ENCODE measurements at regions not wholly inside any gene's neighbourhood (a gene's known extent, or its start where the extent isn't known, plus 50 kb on each side); places are given as distances from the start of the nearest gene placed in this dataset.

- Histone ChIP-seq H3K27me3 (ENCODE audit: insufficient read depth, low read length) (no peaks in the 10 kb centered on the region), H4K8ac (replicated peaks; ENCODE audit: insufficient read length, low read depth, low read length) (no peak overlapping the region), H2BK20ac (ENCODE audit: low read depth, low read length, poor library complexity, severe bottlenecking) (no peak overlapping the region), H4K91ac (ENCODE audit: insufficient read length, low read depth, low read length) (no peak overlapping the region), H2AFZ (ENCODE audit: low read length) (no peak overlapping the region), H3K56ac (ENCODE audit: insufficient read length, low read depth, low read length) (no peak overlapping the region), H4K5ac (ENCODE audit: insufficient read length, low read depth, low read length) (no peak overlapping the region), H3K79me2 (ENCODE audit: insufficient read depth, low read length) (no peaks in the 10 kb centered on the region), H2BK12ac (ENCODE audit: insufficient read length, low read depth, low read length) (no peak overlapping the region), H3K9me3 (ENCODE audit: control insufficient read depth, low read depth, low read length) (peaks cover 2% of the 10 kb centered on the region), H2BK15ac (ENCODE audit: low read depth, low read length) (no peak overlapping the region), H3K27ac (ENCODE audit: insufficient read length, low read depth, low read length) (no peak overlapping the region), H3K18ac (ENCODE audit: insufficient read length, low read depth, low read length) (no peak overlapping the region), H3K9ac (ENCODE audit: extremely low read depth, insufficient read length, low read length) (no peak overlapping the region), H2AK5ac (ENCODE audit: insufficient read length, low read length) (no peak overlapping the region), H3K4me2 (ENCODE audit: insufficient read depth, insufficient read length, low read length) (no peak overlapping the region), H4K20me1 (ENCODE audit: control insufficient read depth, insufficient read depth, insufficient read length) (no peaks in the 10 kb centered on the region), H3K4ac (ENCODE audit: low read depth, low read length) (no peak overlapping the region), H3K23ac (ENCODE audit: insufficient read length, low read depth, low read length) (no peak overlapping the region), H3K14ac (ENCODE audit: insufficient read depth, low read length) (no peak overlapping the region), H3T11ph (ENCODE audit: low read length) (no peak overlapping the region), H3K4me1 (ENCODE audit: insufficient read depth, low read length) (no peaks in the 10 kb centered on the region), H3K79me1 (ENCODE audit: insufficient read depth, low read depth, low read length, poor library complexity, severe bottlenecking) (no peaks in the 10 kb centered on the region), H3K23me2 (ENCODE audit: insufficient read length, low read depth, low read length, poor library complexity, severe bottlenecking) (no peaks in the 10 kb centered on the region), H2BK120ac (ENCODE audit: low read depth, low read length, poor library complexity, severe bottlenecking) (no peak overlapping the region), H2BK5ac (ENCODE audit: insufficient read length, low read length) (no peak overlapping the region)
- Mint-ChIP-seq H3K9me3 (peaks cover 15 to 17% of the 10 kb centered on the region in 2 experiments; a peak in 4 of 5 replicates), H3K27me3 (ENCODE audit: low read depth) (no peaks in the 10 kb centered on the region), H3K4me1 (no peaks in the 10 kb centered on the region), H3K27ac (no peak overlapping the region), H3K4me3 (no peak overlapping the region), H3K36me3 (ENCODE audit: insufficient read depth in 1 of 3, low read depth in 3 of 3) (peaks cover 2 to 11% (median 11%) of the 10 kb centered on the region in 3 experiments; a peak in 5 of 7 replicates)
- TF ChIP-seq CTCF (conservative IDR thresholded peaks at IDR 0.05): no peak
- no CpG with 5 or more reads among the region's 2 CpGs for WGBS (ENCODE audit: extremely low coverage, insufficient read length, low lambda C conversion rate)
- no peak for DNase-seq
Measured at GRCh38 chr1:61560385-61560784, 164.6 kb downstream of the TM2D1 start.

All from H9 (cell line).